Keratinocyte (primary cell): ENCODE measurements at regions not wholly inside any gene's neighbourhood (a gene's known extent, or its start where the extent isn't known, plus 50 kb on each side); places are given as distances from the start of the nearest gene placed in this dataset.

Experiments used
- DNase-seq: peaks from one replicate; pipeline ENCODE4 v3.0.0-alpha.2; 2011; ENCODE audit warnings: low read depth, missing footprints, low spot score
- FAIRE-seq: peaks from 2 replicates; lab custom pipeline; 2011; peaks lifted over from hg19 to GRCh38; lab: Jason Lieb, UNC
- H2AFZ ChIP-seq: 2 replicates; pipeline ENCODE4 v1.6.0; 2012; ENCODE audit warnings: low read length, control low read depth, inconsistent platforms; ENCODE audit not compliant: control insufficient read depth
- H3K27ac ChIP-seq: 2 replicates; pipeline ENCODE4 v1.5.1; 2011; ENCODE audit warnings: low read length; ENCODE audit not compliant: control insufficient read depth, insufficient read depth
- H3K27me3 ChIP-seq: 3 replicates; pipeline ENCODE4 v1.6.0; 2011; ENCODE audit warnings: low read length; ENCODE audit not compliant: control insufficient read depth, insufficient read depth; ENCODE audit errors: extremely low read depth
- H3K36me3 ChIP-seq, 2 experiments: 2 replicates in 1 of 2; 3 replicates in 1 of 2; pipeline ENCODE4 v1.5.1; 2011; ENCODE audit warnings: low read length in 2 of 2, mild to moderate bottlenecking in 1 of 2; ENCODE audit not compliant: control insufficient read depth in 2 of 2, insufficient read depth in 2 of 2; ENCODE audit errors: extremely low read depth in 1 of 2
- H3K4me1 ChIP-seq: 3 replicates; pipeline ENCODE4 v1.5.1; 2011; ENCODE audit warnings: low read length; ENCODE audit not compliant: control insufficient read depth, insufficient read depth; ENCODE audit errors: extremely low read depth
- H3K4me2 ChIP-seq: 3 replicates; pipeline ENCODE4 v1.6.0; 2011; ENCODE audit warnings: low read depth, low read length; ENCODE audit not compliant: control insufficient read depth, insufficient read depth; ENCODE audit errors: extremely low read depth
- H3K4me3 ChIP-seq, 3 experiments: fragments of 200-600 bp in 1 of 3; sonication (generic) in 1 of 3; 2 replicates in 2 of 3; 3 replicates in 1 of 3; pipeline ENCODE4 v1.5.1; 2011 to 2016; ENCODE audit warnings: low read length in 3 of 3, mild to moderate bottlenecking in 3 of 3, control low read depth in 2 of 3, inconsistent platforms in 1 of 3, low read depth in 1 of 3, mixed read lengths in 1 of 3, mixed run types in 1 of 3, moderate library complexity in 1 of 3; ENCODE audit not compliant: control insufficient read depth in 2 of 3, insufficient read depth in 2 of 3; ENCODE audit errors: extremely low read depth in 1 of 3
- H3K79me2 ChIP-seq: 2 replicates; pipeline ENCODE4 v1.6.0; 2012; ENCODE audit warnings: low read length; ENCODE audit not compliant: control insufficient read depth, insufficient read depth
- H3K9ac ChIP-seq: 3 replicates; pipeline ENCODE4 v1.6.0; 2011; ENCODE audit warnings: low read length; ENCODE audit not compliant: control insufficient read depth, insufficient read depth; ENCODE audit errors: extremely low read depth
- H3K9me1 ChIP-seq: 3 replicates; pipeline ENCODE4 v1.6.0; 2011; ENCODE audit warnings: low read length; ENCODE audit not compliant: control insufficient read depth, insufficient read depth; ENCODE audit errors: extremely low read depth
- H3K9me3 ChIP-seq: 2 replicates; pipeline ENCODE4 v1.5.1; 2012; ENCODE audit warnings: low read depth, low read length; ENCODE audit not compliant: control insufficient read depth
- H4K20me1 ChIP-seq: 3 replicates; pipeline ENCODE4 v1.6.0; 2011; ENCODE audit warnings: low read length; ENCODE audit not compliant: control insufficient read depth, insufficient read depth; ENCODE audit errors: extremely low read depth
- EZH2 ChIP-seq: IDR thresholded peaks from one replicate; pipeline ENCODE4 v1.6.1; 2012; ENCODE audit warnings: inconsistent platforms, mild to moderate bottlenecking, low read length, moderate library complexity
- dilution Hi-C: fragments of 300-500 bp; cut with MboI; formaldehyde crosslinking; loops from one replicate; pipeline ENCODE4 v1.7.0; 2020; ENCODE audit warnings: low sequenced_read_pairs; ENCODE audit not compliant: extremely low pct_ligation_motif_present
- TF ChIP-seq, protein P1 (sequence below), 3 experiments: IDR thresholded peaks in 1 of 3; conservative IDR thresholded peaks in 1 of 3; optimal IDR thresholded peaks in 1 of 3; 2 replicates in 2 of 3; 3 replicates in 1 of 3; pipeline versions ENCODE3 to v1.5.1; 2011; ENCODE audit warnings: low read length in 3 of 3, mild to moderate bottlenecking in 3 of 3, moderate library complexity in 2 of 3, control low read depth in 1 of 3, inconsistent platforms in 1 of 3; ENCODE audit not compliant: insufficient read depth in 2 of 3; ENCODE audit errors: extremely low read depth in 1 of 3

DNA sequence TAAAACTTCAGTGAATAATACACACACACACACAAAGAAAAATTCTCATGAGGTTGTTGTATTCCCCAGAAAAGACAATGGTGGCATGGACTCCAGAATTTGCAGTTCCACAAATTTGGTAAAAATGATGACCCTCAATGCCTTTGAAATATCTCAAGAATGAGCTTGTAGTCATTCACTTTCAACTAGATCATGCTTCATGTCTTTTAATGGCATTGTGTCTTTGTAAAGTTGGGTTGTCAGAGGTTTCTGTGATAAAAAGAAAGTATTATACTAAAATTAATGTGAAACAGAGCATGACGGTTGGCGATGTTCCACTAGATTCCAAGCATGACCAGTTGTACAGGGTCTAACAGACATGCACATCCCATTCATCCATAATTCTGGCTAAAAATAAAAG lies 685.0 kb upstream of the FRG1 start:
- no peak for FAIRE-seq
- H3K9ac ChIP-seq: no peak overlapping the region
- dilution Hi-C loops: no loop called here

DNA sequence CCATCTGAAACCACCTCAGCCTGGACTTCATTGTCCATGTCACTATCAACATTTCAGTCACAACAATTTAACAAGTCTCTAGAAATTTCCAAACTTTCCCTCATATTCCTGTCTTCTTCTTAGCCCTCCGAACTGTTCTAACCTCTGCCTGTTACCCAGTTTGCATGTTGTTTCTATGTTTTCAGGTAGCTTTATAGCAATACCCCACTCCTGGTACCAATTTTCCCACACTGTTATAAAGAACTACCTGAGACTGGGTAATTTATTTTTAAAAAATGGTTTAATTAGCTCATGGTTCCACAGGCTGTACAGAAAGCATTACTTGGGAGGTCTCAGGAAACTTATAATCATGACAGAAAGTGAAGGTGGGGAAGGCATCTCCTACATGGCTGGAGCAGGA lies 679.2 kb upstream of the FRG1 start:
- no peak overlapping the region for H3K4me2 ChIP-seq
- peaks cover 3% of the 10 kb centered on the region for H3K9me3 ChIP-seq
- no peaks in the 10 kb centered on the region for H3K9me1 ChIP-seq
- H3K9ac ChIP-seq: no peak overlapping the region
- no peak overlapping the region for H2AFZ ChIP-seq
- H3K27ac ChIP-seq: no peak overlapping the region
- DNase-seq (no peak), FAIRE-seq (no peak)
- dilution Hi-C loops: no loop called here
- H3K4me3 ChIP-seq: no peak overlapping the region
- no peaks in the 10 kb centered on the region for H3K4me1 ChIP-seq
- H4K20me1 ChIP-seq: no peaks in the 10 kb centered on the region
- TF ChIP-seq, protein P1, sequence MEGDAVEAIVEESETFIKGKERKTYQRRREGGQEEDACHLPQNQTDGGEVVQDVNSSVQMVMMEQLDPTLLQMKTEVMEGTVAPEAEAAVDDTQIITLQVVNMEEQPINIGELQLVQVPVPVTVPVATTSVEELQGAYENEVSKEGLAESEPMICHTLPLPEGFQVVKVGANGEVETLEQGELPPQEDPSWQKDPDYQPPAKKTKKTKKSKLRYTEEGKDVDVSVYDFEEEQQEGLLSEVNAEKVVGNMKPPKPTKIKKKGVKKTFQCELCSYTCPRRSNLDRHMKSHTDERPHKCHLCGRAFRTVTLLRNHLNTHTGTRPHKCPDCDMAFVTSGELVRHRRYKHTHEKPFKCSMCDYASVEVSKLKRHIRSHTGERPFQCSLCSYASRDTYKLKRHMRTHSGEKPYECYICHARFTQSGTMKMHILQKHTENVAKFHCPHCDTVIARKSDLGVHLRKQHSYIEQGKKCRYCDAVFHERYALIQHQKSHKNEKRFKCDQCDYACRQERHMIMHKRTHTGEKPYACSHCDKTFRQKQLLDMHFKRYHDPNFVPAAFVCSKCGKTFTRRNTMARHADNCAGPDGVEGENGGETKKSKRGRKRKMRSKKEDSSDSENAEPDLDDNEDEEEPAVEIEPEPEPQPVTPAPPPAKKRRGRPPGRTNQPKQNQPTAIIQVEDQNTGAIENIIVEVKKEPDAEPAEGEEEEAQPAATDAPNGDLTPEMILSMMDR (optimal IDR thresholded peaks at IDR 0.05 in 1 of 3, IDR thresholded peaks at IDR 0.05 in 1 of 3, conservative IDR thresholded peaks at IDR 0.05 in 1 of 3; ENCODE audit: extremely low read depth in 1 of 3, insufficient read depth in 2 of 3, low read length in 3 of 3): no peak
- no peak for TF ChIP-seq EZH2
- no peaks in the 10 kb centered on the region for H3K79me2 ChIP-seq
- H3K27me3 ChIP-seq: no peaks in the 10 kb centered on the region
- H3K36me3 ChIP-seq: no peaks in the 10 kb centered on the region

More for the DNA sequence above, 685.0 kb upstream of the FRG1 start:
- H3K4me2 ChIP-seq: no peak overlapping the region
- no peaks in the 10 kb centered on the region for H3K27me3 ChIP-seq
- H3K36me3 ChIP-seq: no peaks in the 10 kb centered on the region
- H3K79me2 ChIP-seq: no peaks in the 10 kb centered on the region
- H3K9me3 ChIP-seq: peaks cover 1% of the 10 kb centered on the region
- H2AFZ ChIP-seq: no peak overlapping the region
- no peak overlapping the region for H3K27ac ChIP-seq
- TF ChIP-seq, protein P1 (optimal IDR thresholded peaks at IDR 0.05 in 1 of 3, IDR thresholded peaks at IDR 0.05 in 1 of 3, conservative IDR thresholded peaks at IDR 0.05 in 1 of 3; ENCODE audit: extremely low read depth in 1 of 3, insufficient read depth in 2 of 3, low read length in 3 of 3): no peak
- TF ChIP-seq EZH2: no peak
- no peak for DNase-seq
- H3K9me1 ChIP-seq: no peaks in the 10 kb centered on the region
- no peaks in the 10 kb centered on the region for H3K4me1 ChIP-seq
- H3K4me3 ChIP-seq: no peak overlapping the region
- H4K20me1 ChIP-seq: no peaks in the 10 kb centered on the region
